Prostate gland (tissue), 2 donors: ENCODE measurements at regions not wholly inside any gene's neighbourhood (a gene's known extent, or its start where the extent isn't known, plus 50 kb on each side); places are given as distances from the start of the nearest gene placed in this dataset.

Experiments
- DNase-seq: peaks from one replicate; pipeline ENCODE4 v3.0.0-alpha.2; 2019; ENCODE audit warnings: low spot score
- H3K27ac ChIP-seq, 2 donors: fragments of 200-600 bp; sonication (generic); 2 replicates each; pipeline ENCODE4 v1.5.1; 2017 to 2019
- H3K27me3 ChIP-seq: fragments of 200-600 bp; sonication (generic); replicated peaks from 2 replicates; pipeline ENCODE4 v1.5.1; 2019; ENCODE audit not compliant: insufficient read depth
- H3K36me3 ChIP-seq, 2 donors: fragments of 200-600 bp; sonication (generic); 1 replicate in 1 of 2; 2 replicates in 1 of 2; pipeline versions ENCODE4 v1.5.1 to v1.8.1; 2017 to 2019
- H3K4me1 ChIP-seq: fragments of 200-600 bp; sonication (generic); replicated peaks from 2 replicates; pipeline ENCODE4 v1.5.1; 2019
- H3K4me3 ChIP-seq, 2 donors: fragments of 200-600 bp; sonication (generic); 2 replicates each; pipeline ENCODE4 v1.5.1; 2017 to 2019
- H3K9me3 ChIP-seq: fragments of 200-600 bp; sonication (generic); 2 replicates; pipeline ENCODE4 v1.5.1; 2017
- POLR2A ChIP-seq: fragments of 450-650 bp; IDR thresholded peaks from one replicate; pipeline ENCODE4 v1.6.1; 2016; ENCODE audit warnings: antibody characterized with exemption, mild to moderate bottlenecking
- POLR2AphosphoS5 ChIP-seq: sonication (generic); formaldehyde crosslinking; IDR thresholded peaks from one replicate; pipeline ENCODE4 v1.6.1; 2017; ENCODE audit warnings: antibody characterized with exemption
- WGBS: methylation state at CpG from one replicate; pipeline ENCODE4 v1.1.5; 2018; 5-methylcytosine and 5-hydroxymethylcytosine counted together
- intact Hi-C: fragments of 100-400 bp; cut with DNase I; formaldehyde crosslinking; loops from one replicate; pipeline ENCODE4 v1.14.2; 2022
- TF ChIP-seq, protein P1 (sequence below), 4 experiments: fragments of 200-600 bp in 2 of 4; fragments of 450-650 bp in 2 of 4; sonication (generic) in 2 of 4; IDR thresholded peaks; 1 replicate in 3 of 4; 2 replicates in 1 of 4; pipeline ENCODE4 v1.5.1; 2016 to 2019; ENCODE audit warnings: antibody characterized with exemption in 4 of 4, mild to moderate bottlenecking in 2 of 4, moderate library complexity in 2 of 4

DNA sequence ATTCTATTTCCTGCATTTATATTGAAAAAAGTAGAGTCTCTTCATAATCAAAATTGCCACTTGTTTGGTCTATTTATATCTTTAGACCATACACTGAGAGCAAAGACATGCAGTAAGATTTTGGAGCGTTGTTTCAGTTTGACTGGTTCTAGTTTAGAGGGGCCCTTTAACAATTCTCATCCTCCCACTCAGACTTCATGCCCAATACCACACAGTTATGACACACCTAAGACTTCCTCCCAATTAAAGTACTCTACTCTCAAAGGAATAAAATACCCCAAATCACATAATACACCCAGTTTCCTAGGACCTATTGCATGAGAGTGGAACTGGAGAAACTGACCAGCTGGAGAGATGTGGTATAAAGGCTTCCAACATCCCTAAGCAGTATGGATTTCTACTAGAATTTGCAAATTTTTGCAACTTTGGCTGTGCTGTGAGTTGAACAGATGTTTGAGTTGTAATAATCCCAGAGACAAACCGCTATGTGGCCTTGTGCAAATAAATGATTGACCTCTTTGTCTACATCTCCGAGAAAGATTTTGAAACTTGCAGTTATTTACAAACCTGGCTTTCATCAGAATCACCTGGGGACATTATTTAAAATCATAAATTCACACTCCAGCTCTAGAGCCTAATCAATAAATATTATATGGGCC lies 170.0 kb upstream of the ROBO2 start:
- no peak for DNase-seq
- no peaks in the 10 kb centered on the region for H3K9me3 ChIP-seq
- no peaks in the 10 kb centered on the region for H3K4me1 ChIP-seq
- no peak overlapping the region for H3K4me3 ChIP-seq
- TF ChIP-seq POLR2AphosphoS5: no peak
- TF ChIP-seq POLR2A: no peak
- TF ChIP-seq, protein P1, sequence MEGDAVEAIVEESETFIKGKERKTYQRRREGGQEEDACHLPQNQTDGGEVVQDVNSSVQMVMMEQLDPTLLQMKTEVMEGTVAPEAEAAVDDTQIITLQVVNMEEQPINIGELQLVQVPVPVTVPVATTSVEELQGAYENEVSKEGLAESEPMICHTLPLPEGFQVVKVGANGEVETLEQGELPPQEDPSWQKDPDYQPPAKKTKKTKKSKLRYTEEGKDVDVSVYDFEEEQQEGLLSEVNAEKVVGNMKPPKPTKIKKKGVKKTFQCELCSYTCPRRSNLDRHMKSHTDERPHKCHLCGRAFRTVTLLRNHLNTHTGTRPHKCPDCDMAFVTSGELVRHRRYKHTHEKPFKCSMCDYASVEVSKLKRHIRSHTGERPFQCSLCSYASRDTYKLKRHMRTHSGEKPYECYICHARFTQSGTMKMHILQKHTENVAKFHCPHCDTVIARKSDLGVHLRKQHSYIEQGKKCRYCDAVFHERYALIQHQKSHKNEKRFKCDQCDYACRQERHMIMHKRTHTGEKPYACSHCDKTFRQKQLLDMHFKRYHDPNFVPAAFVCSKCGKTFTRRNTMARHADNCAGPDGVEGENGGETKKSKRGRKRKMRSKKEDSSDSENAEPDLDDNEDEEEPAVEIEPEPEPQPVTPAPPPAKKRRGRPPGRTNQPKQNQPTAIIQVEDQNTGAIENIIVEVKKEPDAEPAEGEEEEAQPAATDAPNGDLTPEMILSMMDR (IDR thresholded peaks at IDR 0.05): no peak
- intact Hi-C loops: no loop called here
- 80% methylated on average over 3 of the region's 3 CpGs for WGBS
- H3K27me3 ChIP-seq: no peaks in the 10 kb centered on the region
- no peak overlapping the region for H3K27ac ChIP-seq
- H3K36me3 ChIP-seq: no peaks in the 10 kb centered on the region

GRCh38 chr3:76871655-76872054 lies 168.2 kb upstream of the ROBO2 start:
- Histone ChIP-seq H3K4me3 (no peak overlapping the region), H3K9me3 (no peaks in the 10 kb centered on the region), H3K4me1 (no peaks in the 10 kb centered on the region), H3K27ac (no peak overlapping the region), H3K27me3 (no peaks in the 10 kb centered on the region), H3K36me3 (no peaks in the 10 kb centered on the region)
- DNase-seq: no peak
- intact Hi-C loops: no loop called here
- TF ChIP-seq, protein P1 (IDR thresholded peaks at IDR 0.05): no peak
- TF ChIP-seq POLR2AphosphoS5 (no peak), POLR2A (no peak)
- WGBS: 100% methylated on average over 1 of the region's 1 CpG

DNA sequence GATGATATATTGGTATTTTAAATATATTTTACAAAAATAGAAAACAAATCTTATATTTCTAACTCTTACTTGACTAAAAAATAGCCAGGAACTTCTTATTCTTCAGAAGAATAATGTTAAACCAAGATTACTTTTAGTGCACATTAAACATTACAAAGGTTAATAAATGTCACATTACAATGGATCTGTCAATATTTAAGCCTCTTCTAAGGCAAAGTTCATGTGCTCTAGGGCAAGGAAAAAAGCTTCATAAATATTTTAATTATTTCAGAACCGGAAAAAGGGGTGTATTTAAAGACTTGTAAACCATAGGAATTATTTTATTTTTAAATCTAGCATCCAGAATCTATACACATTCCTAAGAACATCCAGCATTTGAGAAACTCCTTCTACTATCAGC lies 166.9 kb upstream of the ROBO2 start:
- Histone ChIP-seq H3K4me1 (no peaks in the 10 kb centered on the region), H3K4me3 (no peak overlapping the region), H3K27ac (no peak overlapping the region), H3K36me3 (no peaks in the 10 kb centered on the region), H3K27me3 (no peaks in the 10 kb centered on the region), H3K9me3 (no peaks in the 10 kb centered on the region)
- no peak for TF ChIP-seq POLR2A
- TF ChIP-seq, protein P1 (IDR thresholded peaks at IDR 0.05): no peak
- TF ChIP-seq POLR2AphosphoS5: no peak
- 36% methylated on average over 1 of the region's 1 CpG for WGBS
- no peak for DNase-seq
- intact Hi-C loops: no loop called here

DNA sequence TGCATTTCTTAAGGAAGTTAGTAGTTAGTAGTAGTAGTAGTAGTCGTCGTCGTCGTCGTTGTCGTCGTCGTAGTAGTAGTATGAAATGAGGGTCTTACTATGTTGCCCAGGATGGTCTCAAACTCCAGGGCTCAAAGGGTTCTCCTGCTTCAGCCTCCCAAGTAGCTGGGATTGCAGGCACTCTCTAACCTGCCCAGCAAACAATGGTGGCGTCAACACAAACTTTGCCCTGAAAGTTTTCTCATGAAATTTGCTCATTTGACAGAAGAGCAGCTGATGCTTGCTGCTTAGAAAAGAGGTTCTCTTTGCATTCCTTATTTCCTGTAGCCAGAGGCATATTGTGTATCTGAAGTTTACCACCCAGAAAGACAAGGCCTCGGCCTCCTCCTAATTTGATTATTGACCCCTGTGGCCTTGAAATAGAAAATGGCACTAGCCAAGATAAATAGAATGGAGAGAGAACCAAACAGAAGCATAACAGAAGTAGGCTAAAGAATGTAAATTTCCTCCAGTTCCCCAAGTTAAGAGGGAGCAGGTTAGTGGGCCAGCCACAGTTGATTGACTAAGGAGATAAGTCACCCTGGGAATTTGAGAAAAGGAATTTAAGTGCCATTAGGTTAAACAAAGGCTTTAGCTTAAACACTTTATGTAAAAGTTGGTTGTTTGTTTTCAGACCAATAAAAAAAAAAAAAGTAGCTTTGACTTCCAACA lies 166.2 kb upstream of the ROBO2 start:
- H3K36me3 ChIP-seq: no peaks in the 10 kb centered on the region
- H3K27ac ChIP-seq: no peak overlapping the region
- H3K4me1 ChIP-seq: no peaks in the 10 kb centered on the region
- 70% methylated on average over 10 of the region's 10 CpGs for WGBS
- no peak for DNase-seq
- intact Hi-C loops: no loop called here
- TF ChIP-seq POLR2AphosphoS5 (no peak), POLR2A (no peak)
- TF ChIP-seq, protein P1 (IDR thresholded peaks at IDR 0.05): no peak
- no peaks in the 10 kb centered on the region for H3K27me3 ChIP-seq
- no peaks in the 10 kb centered on the region for H3K9me3 ChIP-seq
- H3K4me3 ChIP-seq: no peak overlapping the region

- TF ChIP-seq POLR2A: no peak
- TF ChIP-seq POLR2AphosphoS5: no peak
- TF ChIP-seq, protein P1 (IDR thresholded peaks at IDR 0.05): no peak
- no peak overlapping the region for H3K27ac ChIP-seq
- no peak for DNase-seq
- H3K4me3 ChIP-seq: no peak overlapping the region
- no peaks in the 10 kb centered on the region for H3K4me1 ChIP-seq
- H3K27me3 ChIP-seq: no peaks in the 10 kb centered on the region
- WGBS: 87% methylated on average over 3 of the region's 3 CpGs
- no peaks in the 10 kb centered on the region for H3K36me3 ChIP-seq
- intact Hi-C loops: no loop called here
- H3K9me3 ChIP-seq: no peaks in the 10 kb centered on the region
Observed at GRCh38 chr3:76879959-76880358, 159.9 kb upstream of the ROBO2 start.
